Nephron progenitor cell (in vitro differentiated cells): ENCODE measurements at regions not wholly inside any gene's neighbourhood (a gene's known extent, or its start where the extent isn't known, plus 50 kb on each side); places are given as distances from the start of the nearest gene placed in this dataset.

ENCODE experiments used
- DNase-seq: peaks from one replicate; pipeline ENCODE4 v3.0.0; 2021
- H3K27ac Mint-ChIP-seq: 2 replicates; pipeline ENCODE4 v1.8.0; 2021; ENCODE audit warnings: mild to moderate bottlenecking, moderate library complexity, mixed read lengths
- H3K27me3 Mint-ChIP-seq: 2 replicates; pipeline ENCODE4 v1.8.0; 2021; ENCODE audit warnings: mild to moderate bottlenecking, low read depth, mixed read lengths; ENCODE audit not compliant: poor library complexity
- H3K36me3 Mint-ChIP-seq: 2 replicates; pipeline ENCODE4 v1.8.0; 2021; ENCODE audit warnings: low read depth, mixed read lengths
- H3K4me1 Mint-ChIP-seq: 2 replicates; pipeline ENCODE4 v1.8.0; 2021; ENCODE audit warnings: mixed read lengths
- H3K4me3 Mint-ChIP-seq: 2 replicates; pipeline ENCODE4 v1.8.0; 2021; ENCODE audit warnings: mild to moderate bottlenecking, moderate library complexity, mixed read lengths
- H3K9me3 Mint-ChIP-seq: 2 replicates; pipeline ENCODE4 v1.8.0; 2021; ENCODE audit warnings: mild to moderate bottlenecking, moderate library complexity, mixed read lengths
- CTCF ChIP-seq: fragments of 200-600 bp; sonication (generic); IDR thresholded peaks from 2 replicates; pipeline ENCODE4 v1.5.0; 2021; ENCODE audit warnings: antibody characterized with exemption

GRCh38 chr1:108067884-108068540 is 103.0 kb upstream of the VAV3 start:
- peaks cover 5% of the 10 kb centered on the region for H3K9me3 Mint-ChIP-seq
- no peak for TF ChIP-seq CTCF
- H3K27ac Mint-ChIP-seq, result no peak overlapping the region
- no peaks in the 10 kb centered on the region for H3K36me3 Mint-ChIP-seq
- H3K4me3 Mint-ChIP-seq, result no peak overlapping the region
- H3K4me1 Mint-ChIP-seq, result no peaks in the 10 kb centered on the region
- peaks cover 7% of the 10 kb centered on the region for H3K27me3 Mint-ChIP-seq
- no peak for DNase-seq

- no peaks in the 10 kb centered on the region for H3K4me1 Mint-ChIP-seq
- DNase-seq, result no peak
- peaks cover 3% of the 10 kb centered on the region for H3K36me3 Mint-ChIP-seq
- TF ChIP-seq CTCF, result no peak
- H3K27me3 Mint-ChIP-seq, result peaks cover 7% of the 10 kb centered on the region
- peaks cover 17% of the 10 kb centered on the region for H3K9me3 Mint-ChIP-seq
- H3K4me3 Mint-ChIP-seq, result no peak overlapping the region
- H3K27ac Mint-ChIP-seq, result no peak overlapping the region
These were observed 101.8 kb upstream of the VAV3 start for GRCh38 chr1:108066808-108067207.

- H3K9me3 Mint-ChIP-seq, result peaks cover 31% of the 10 kb centered on the region
- peaks cover 15% of the 10 kb centered on the region for H3K36me3 Mint-ChIP-seq
- H3K4me3 Mint-ChIP-seq, result no peak overlapping the region
- no peak for TF ChIP-seq CTCF
- no peak overlapping the region for H3K27ac Mint-ChIP-seq
- no peak for DNase-seq
- H3K27me3 Mint-ChIP-seq, result peaks cover 3% of the 10 kb centered on the region
- no peaks in the 10 kb centered on the region for H3K4me1 Mint-ChIP-seq
These were observed 99.3 kb upstream of the VAV3 start for GRCh38 chr1:108064255-108064654.

GRCh38 chr1:108063703-108064102 is 98.7 kb upstream of the VAV3 start:
- DNase-seq, result no peak
- Mint-ChIP-seq H3K36me3 (peaks cover 15% of the 10 kb centered on the region), H3K27me3 (peaks cover 4% of the 10 kb centered on the region), H3K27ac (no peak overlapping the region), H3K4me3 (no peak overlapping the region), H3K4me1 (no peaks in the 10 kb centered on the region), H3K9me3 (peaks cover 35% of the 10 kb centered on the region)
- no peak for TF ChIP-seq CTCF

- no peak overlapping the region for H3K4me3 Mint-ChIP-seq
- H3K27me3 Mint-ChIP-seq, result peaks cover 6% of the 10 kb centered on the region
- peaks cover 15% of the 10 kb centered on the region for H3K36me3 Mint-ChIP-seq
- H3K27ac Mint-ChIP-seq, result no peak overlapping the region
- peaks cover 38% of the 10 kb centered on the region for H3K9me3 Mint-ChIP-seq
- peaks cover 29% of the 10 kb centered on the region for H3K4me1 Mint-ChIP-seq
- no peak for TF ChIP-seq CTCF
- DNase-seq, result no peak
These were observed 95.0 kb upstream of the VAV3 start for GRCh38 chr1:108059945-108060344.

GRCh38 chr1:108057541-108057940 is 92.6 kb upstream of the VAV3 start:
- Mint-ChIP-seq H3K27ac (peak overlapping the region; percentile 86), H3K36me3 (peaks cover 15% of the 10 kb centered on the region), H3K4me1 (peaks cover 36% of the 10 kb centered on the region), H3K27me3 (peaks cover 6% of the 10 kb centered on the region), H3K9me3 (peaks cover 28% of the 10 kb centered on the region), H3K4me3 (peak overlapping the region; percentile 17)
- DNase-seq, result peak; percentile 45
- TF ChIP-seq CTCF, result no peak
